Esophagus squamous epithelium (tissue), 5 donors: ENCODE measurements at regions not wholly inside any gene's neighbourhood (a gene's known extent, or its start where the extent isn't known, plus 50 kb on each side); places are given as distances from the start of the nearest gene placed in this dataset.

Experiments
- DNase-seq: peaks from one replicate; lab custom pipeline; 2025; lab: John Stamatoyannopoulos, UW
- H3K27ac ChIP-seq, 4 donors: fragments of 200-600 bp; sonication (generic); one replicate each; pipeline ENCODE4 v1.5.1; 2016 to 2019; ENCODE audit warnings: mild to moderate bottlenecking in 1 of 4
- H3K27me3 ChIP-seq, 4 donors: fragments of 200-600 bp; sonication (generic); 1 replicate in 3 of 4; 2 replicates in 1 of 4; pipeline versions ENCODE4 v1.5.1 to v1.6.0; 2017 to 2021; ENCODE audit warnings: antibody characterized with exemption in 1 of 4
- H3K36me3 ChIP-seq, 3 donors: fragments of 200-600 bp; sonication (generic); one replicate each; pipeline ENCODE4 v1.5.1; 2016 to 2019
- H3K4me1 ChIP-seq, 3 donors: fragments of 200-600 bp; sonication (generic); one replicate each; pipeline ENCODE4 v1.5.1; 2017 to 2019
- H3K4me3 ChIP-seq, 4 donors: fragments of 200-600 bp; sonication (generic); 1 replicate in 3 of 4; 2 replicates in 1 of 4; pipeline ENCODE4 v1.5.1; 2016 to 2019; ENCODE audit warnings: mild to moderate bottlenecking in 2 of 4, moderate library complexity in 1 of 4
- H3K9me3 ChIP-seq, 3 donors: fragments of 200-600 bp; sonication (generic); one replicate each; pipeline ENCODE4 v1.5.1; 2016 to 2019
- POLR2A ChIP-seq, 4 donors: fragments of 450-650 bp; IDR thresholded peaks; one replicate each; pipeline ENCODE4 v1.6.1; 2017; ENCODE audit warnings: antibody characterized with exemption in 4 of 4, mild to moderate bottlenecking in 4 of 4, moderate library complexity in 3 of 4
- WGBS, 2 donors: methylation state at CpG; one replicate each; pipeline ENCODE4 v1.1.5; 2018; 5-methylcytosine and 5-hydroxymethylcytosine counted together
- intact Hi-C: fragments of 100-400 bp; cut with DNase I; formaldehyde crosslinking; loops from one replicate; pipeline ENCODE4 v1.15.0; 2022
- TF ChIP-seq, protein P1 (sequence below), 6 experiments: fragments of 450-650 bp in 4 of 6; fragments of 200-600 bp in 2 of 6; sonication (generic) in 2 of 6; IDR thresholded peaks; one replicate each; pipeline ENCODE4 v1.5.1; 2016 to 2019; ENCODE audit warnings: antibody characterized with exemption in 6 of 6, mild to moderate bottlenecking in 4 of 6, moderate library complexity in 4 of 6
- donor health status: DM: yes; HTN: yes; CAD: no.

DNA sequence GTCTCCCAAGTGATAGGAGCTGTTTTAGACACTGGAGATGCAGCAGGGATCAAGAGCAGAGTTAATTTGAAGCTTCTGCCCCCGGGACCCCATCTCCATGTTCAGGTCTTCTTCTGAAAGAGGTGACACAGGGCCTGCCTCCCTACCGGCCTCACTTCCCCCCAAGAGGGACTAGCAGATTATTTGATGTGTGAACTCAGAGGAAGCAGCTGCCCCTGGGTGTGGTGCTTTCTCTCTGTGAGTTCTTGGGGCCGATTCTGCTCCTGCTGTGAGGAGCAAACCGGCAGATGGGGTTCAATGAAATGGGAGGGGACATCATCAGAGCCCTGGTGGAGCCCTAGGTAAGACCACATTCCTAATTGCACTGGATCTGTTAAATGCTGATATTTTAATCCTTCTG, 193.4 kb downstream of the FBXO15 start:
- Histone ChIP-seq H3K27ac (no peak overlapping the region), H3K9me3 (no peaks in the 10 kb centered on the region), H3K4me1 (no peaks in the 10 kb centered on the region), H3K36me3 (no peaks in the 10 kb centered on the region), H3K27me3 (no peaks in the 10 kb centered on the region), H3K4me3 (no peak overlapping the region)
- intact Hi-C loops, result no loop called here
- TF ChIP-seq, protein P1, sequence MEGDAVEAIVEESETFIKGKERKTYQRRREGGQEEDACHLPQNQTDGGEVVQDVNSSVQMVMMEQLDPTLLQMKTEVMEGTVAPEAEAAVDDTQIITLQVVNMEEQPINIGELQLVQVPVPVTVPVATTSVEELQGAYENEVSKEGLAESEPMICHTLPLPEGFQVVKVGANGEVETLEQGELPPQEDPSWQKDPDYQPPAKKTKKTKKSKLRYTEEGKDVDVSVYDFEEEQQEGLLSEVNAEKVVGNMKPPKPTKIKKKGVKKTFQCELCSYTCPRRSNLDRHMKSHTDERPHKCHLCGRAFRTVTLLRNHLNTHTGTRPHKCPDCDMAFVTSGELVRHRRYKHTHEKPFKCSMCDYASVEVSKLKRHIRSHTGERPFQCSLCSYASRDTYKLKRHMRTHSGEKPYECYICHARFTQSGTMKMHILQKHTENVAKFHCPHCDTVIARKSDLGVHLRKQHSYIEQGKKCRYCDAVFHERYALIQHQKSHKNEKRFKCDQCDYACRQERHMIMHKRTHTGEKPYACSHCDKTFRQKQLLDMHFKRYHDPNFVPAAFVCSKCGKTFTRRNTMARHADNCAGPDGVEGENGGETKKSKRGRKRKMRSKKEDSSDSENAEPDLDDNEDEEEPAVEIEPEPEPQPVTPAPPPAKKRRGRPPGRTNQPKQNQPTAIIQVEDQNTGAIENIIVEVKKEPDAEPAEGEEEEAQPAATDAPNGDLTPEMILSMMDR (IDR thresholded peaks at IDR 0.05), result no peak
- no peak for TF ChIP-seq POLR2A (IDR thresholded peaks at IDR 0.05)
- WGBS, 2 donors, result 23 to 39% methylated on average over 3 of the region's 4 CpGs
- DNase-seq, result no peak

DNA sequence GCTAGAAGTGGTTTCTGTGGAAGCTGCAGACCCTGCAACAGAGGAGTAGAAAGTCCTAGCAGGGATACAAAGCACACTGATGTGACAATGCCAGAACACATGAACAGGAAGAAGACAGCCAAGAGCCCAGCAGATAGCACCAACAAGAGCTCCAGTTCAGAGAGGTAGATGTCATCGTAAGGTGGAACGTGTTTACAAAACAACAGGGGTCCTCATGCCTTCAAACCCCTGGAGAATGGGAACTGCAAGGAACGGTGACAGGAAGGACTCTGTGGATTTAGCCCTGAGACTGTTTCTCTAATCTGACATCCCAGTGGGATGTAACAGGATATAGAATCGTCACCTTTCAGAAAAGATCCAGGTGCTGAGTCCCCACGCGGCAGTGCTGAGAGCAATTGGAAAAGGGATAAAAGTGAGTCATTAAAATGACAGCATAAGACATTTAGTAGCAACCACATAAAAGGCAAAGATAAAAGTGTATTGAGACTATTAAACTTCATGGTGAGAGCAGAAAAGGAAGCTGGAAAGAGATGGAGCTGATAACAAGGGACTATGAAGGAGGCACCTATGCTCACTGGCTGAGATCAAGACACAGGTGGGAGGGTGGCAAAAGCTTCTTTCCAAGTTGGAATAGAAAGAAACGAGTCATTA, 195.2 kb downstream of the FBXO15 start:
- TF ChIP-seq, protein P1 (IDR thresholded peaks at IDR 0.05), result no peak
- no peak for TF ChIP-seq POLR2A (IDR thresholded peaks at IDR 0.05)
- no peaks in the 10 kb centered on the region for H3K36me3 ChIP-seq
- no peak overlapping the region for H3K27ac ChIP-seq
- H3K27me3 ChIP-seq, result no peaks in the 10 kb centered on the region
- intact Hi-C loops, result no loop called here
- no peak for DNase-seq
- WGBS, 2 donors, result 32 to 47% methylated on average over 7 of the region's 7 CpGs
- no peaks in the 10 kb centered on the region for H3K4me1 ChIP-seq
- no peaks in the 10 kb centered on the region for H3K9me3 ChIP-seq
- no peak overlapping the region for H3K4me3 ChIP-seq

DNA sequence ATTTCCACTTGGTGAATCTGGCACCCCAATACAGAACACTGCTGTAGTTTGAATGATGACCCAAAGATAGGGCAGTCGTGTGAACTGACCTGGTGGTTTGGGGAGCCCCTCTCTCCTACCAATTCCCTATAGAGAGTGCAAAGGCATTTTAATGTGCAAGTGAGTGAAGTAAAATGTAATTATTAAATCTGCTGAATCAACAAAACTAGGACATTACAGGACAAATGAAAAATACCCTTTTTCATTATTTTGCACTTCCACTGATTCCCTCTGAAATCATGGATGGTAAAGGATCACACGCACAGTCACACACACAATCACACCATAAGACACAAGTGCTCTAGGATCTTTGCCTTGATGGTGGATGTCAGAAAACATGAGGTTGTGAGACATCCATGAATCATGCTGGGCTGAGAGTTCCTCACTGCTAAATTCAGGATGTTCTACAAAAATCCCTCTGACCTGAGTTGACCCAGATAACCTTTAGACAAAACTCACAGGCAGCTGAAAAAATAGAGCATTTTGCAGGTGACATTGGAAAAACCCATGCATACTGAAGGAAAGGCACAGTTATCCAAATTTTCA, 197.4 kb downstream of the FBXO15 start:
- TF ChIP-seq POLR2A (IDR thresholded peaks at IDR 0.05), result no peak
- TF ChIP-seq, protein P1 (IDR thresholded peaks at IDR 0.05), result no peak
- H3K27me3 ChIP-seq, result no peaks in the 10 kb centered on the region
- no peaks in the 10 kb centered on the region for H3K9me3 ChIP-seq
- no peaks in the 10 kb centered on the region for H3K36me3 ChIP-seq
- no peak overlapping the region for H3K27ac ChIP-seq
- DNase-seq, result no peak
- WGBS, 2 donors, result 76 to 91% methylated on average over 2 of the region's 2 CpGs
- no peak overlapping the region for H3K4me3 ChIP-seq
- intact Hi-C loops, result no loop called here
- H3K4me1 ChIP-seq, result no peaks in the 10 kb centered on the region

DNA sequence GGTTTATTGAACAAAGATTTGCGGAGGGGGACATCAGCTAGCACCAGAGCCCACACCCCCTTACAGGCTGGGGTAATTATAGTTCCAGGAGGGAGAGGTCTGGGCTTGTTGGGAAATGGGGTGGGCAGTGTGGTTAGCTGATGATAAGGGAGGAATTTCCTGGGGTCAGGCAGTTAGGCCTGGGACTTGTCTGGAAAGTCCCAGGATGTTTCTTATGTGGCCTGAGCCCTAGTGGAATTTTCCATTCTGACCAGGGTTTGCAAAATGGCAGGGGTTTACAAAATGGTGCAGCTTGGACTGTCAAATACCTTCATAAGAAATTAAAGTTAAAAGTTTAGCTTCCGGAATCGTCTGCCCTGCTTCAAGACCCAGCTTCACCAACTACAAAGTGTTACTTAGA, 199.1 kb downstream of the FBXO15 start:
- Histone ChIP-seq H3K27ac (no peak overlapping the region), H3K9me3 (no peaks in the 10 kb centered on the region), H3K36me3 (no peaks in the 10 kb centered on the region), H3K4me3 (no peak overlapping the region), H3K4me1 (no peaks in the 10 kb centered on the region), H3K27me3 (no peaks in the 10 kb centered on the region)
- intact Hi-C loops, result no loop called here
- 74 to 78% methylated on average over 3 of the region's 3 CpGs for WGBS, 2 donors
- no peak for DNase-seq
- TF ChIP-seq POLR2A (IDR thresholded peaks at IDR 0.05), result no peak

DNA sequence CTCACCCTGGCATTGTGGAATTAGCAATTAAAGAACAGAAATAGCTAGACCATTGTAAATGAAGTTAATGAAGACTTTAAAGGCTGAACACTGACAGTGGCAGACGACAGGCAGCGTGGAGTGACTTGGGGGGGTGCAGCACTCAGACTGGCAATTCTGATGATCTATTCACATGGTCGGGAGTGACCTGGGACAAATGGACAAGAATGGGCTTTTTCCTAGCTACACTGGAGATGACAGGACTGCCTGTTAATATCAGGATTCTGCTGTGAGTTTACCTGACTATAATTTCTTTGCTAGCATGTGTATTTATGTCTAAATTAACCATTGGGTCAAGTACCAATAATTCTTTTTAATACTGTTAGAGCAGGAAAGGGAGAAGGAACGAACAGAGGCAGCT, 199.6 kb downstream of the FBXO15 start:
- TF ChIP-seq, protein P1 (IDR thresholded peaks at IDR 0.05), result no peak
- no peak for TF ChIP-seq POLR2A (IDR thresholded peaks at IDR 0.05)
- Histone ChIP-seq H3K27ac (no peak overlapping the region), H3K36me3 (no peaks in the 10 kb centered on the region), H3K27me3 (no peaks in the 10 kb centered on the region), H3K9me3 (no peaks in the 10 kb centered on the region), H3K4me3 (no peak overlapping the region), H3K4me1 (no peaks in the 10 kb centered on the region)
- DNase-seq, result no peak
- 38 to 65% methylated on average over 4 of the region's 4 CpGs for WGBS, 2 donors
- intact Hi-C loops, result no loop called here
